HL-60 (cell line): ENCODE measurements at regions not wholly inside any gene's neighbourhood (a gene's known extent, or its start where the extent isn't known, plus 50 kb on each side); places are given as distances from the start of the nearest gene placed in this dataset.
"Not testable (repeated sequence)": the region's sequence is repeated elsewhere in the genome, so short reads cannot be mapped to it uniquely, and the experiment has no call there.

ENCODE experiments used
- DNase-seq, 2 experiments: peaks; one replicate each; pipeline ENCODE4 v3.0.0-alpha.2; 2010 to 2020; ENCODE audit warnings: low read depth in 1 of 2, low spot score in 1 of 2
- H3K27ac ChIP-seq: fragments of 250-450 bp; sonication (Bioruptor Pico); replicated peaks from 2 replicates; pipeline ENCODE4 v1.5.1; 2020; ENCODE audit warnings: mild to moderate bottlenecking, moderate library complexity
- H3K27me3 ChIP-seq: fragments of 250-450 bp; sonication (Bioruptor Pico); 2 replicates; pipeline ENCODE4 v1.5.1; 2021; ENCODE audit warnings: mild to moderate bottlenecking, moderate library complexity; ENCODE audit not compliant: insufficient read depth, poor library complexity, severe bottlenecking
- H3K4me3 ChIP-seq: replicated peaks from 2 replicates; pipeline ENCODE4 v1.5.1; 2011; ENCODE audit warnings: mild to moderate bottlenecking, control low read depth, low read length; ENCODE audit not compliant: insufficient read depth
- GABPA ChIP-seq: IDR thresholded peaks from 2 replicates; pipeline ENCODE4 v1.6.1; 2012; ENCODE audit warnings: low read depth
- POLR2AphosphoS5 ChIP-seq: IDR thresholded peaks from 2 replicates; pipeline ENCODE4 v1.6.1; 2012; ENCODE audit warnings: low read depth
- SPI1 ChIP-seq: IDR thresholded peaks from 2 replicates; pipeline ENCODE4 v1.6.1; 2012; ENCODE audit warnings: low read depth, mild to moderate bottlenecking, borderline replicate concordance
- TF ChIP-seq, protein P1 (sequence below): IDR thresholded peaks from 2 replicates; pipeline ENCODE4 v1.6.1; 2012; ENCODE audit warnings: low read depth; ENCODE audit not compliant: insufficient replicate concordance
- TF ChIP-seq, protein P2 (sequence below): IDR thresholded peaks from one replicate; pipeline ENCODE4 v1.5.1; 2011; ENCODE audit warnings: low read length, control low read depth, inconsistent platforms; ENCODE audit not compliant: insufficient read depth

GRCh38 chr15:59812889-59813288 is 123.8 kb upstream of the BNIP2 start:
- Histone ChIP-seq H3K27ac (no peak overlapping the region), H3K27me3 (no peaks in the 10 kb centered on the region), H3K4me3 (no peak overlapping the region)
- DNase-seq: no peak
- TF ChIP-seq SPI1 (no peak), GABPA (no peak), POLR2AphosphoS5 (no peak)
- TF ChIP-seq, protein P1, sequence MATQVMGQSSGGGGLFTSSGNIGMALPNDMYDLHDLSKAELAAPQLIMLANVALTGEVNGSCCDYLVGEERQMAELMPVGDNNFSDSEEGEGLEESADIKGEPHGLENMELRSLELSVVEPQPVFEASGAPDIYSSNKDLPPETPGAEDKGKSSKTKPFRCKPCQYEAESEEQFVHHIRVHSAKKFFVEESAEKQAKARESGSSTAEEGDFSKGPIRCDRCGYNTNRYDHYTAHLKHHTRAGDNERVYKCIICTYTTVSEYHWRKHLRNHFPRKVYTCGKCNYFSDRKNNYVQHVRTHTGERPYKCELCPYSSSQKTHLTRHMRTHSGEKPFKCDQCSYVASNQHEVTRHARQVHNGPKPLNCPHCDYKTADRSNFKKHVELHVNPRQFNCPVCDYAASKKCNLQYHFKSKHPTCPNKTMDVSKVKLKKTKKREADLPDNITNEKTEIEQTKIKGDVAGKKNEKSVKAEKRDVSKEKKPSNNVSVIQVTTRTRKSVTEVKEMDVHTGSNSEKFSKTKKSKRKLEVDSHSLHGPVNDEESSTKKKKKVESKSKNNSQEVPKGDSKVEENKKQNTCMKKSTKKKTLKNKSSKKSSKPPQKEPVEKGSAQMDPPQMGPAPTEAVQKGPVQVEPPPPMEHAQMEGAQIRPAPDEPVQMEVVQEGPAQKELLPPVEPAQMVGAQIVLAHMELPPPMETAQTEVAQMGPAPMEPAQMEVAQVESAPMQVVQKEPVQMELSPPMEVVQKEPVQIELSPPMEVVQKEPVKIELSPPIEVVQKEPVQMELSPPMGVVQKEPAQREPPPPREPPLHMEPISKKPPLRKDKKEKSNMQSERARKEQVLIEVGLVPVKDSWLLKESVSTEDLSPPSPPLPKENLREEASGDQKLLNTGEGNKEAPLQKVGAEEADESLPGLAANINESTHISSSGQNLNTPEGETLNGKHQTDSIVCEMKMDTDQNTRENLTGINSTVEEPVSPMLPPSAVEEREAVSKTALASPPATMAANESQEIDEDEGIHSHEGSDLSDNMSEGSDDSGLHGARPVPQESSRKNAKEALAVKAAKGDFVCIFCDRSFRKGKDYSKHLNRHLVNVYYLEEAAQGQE: no peak
- TF ChIP-seq, protein P2, sequence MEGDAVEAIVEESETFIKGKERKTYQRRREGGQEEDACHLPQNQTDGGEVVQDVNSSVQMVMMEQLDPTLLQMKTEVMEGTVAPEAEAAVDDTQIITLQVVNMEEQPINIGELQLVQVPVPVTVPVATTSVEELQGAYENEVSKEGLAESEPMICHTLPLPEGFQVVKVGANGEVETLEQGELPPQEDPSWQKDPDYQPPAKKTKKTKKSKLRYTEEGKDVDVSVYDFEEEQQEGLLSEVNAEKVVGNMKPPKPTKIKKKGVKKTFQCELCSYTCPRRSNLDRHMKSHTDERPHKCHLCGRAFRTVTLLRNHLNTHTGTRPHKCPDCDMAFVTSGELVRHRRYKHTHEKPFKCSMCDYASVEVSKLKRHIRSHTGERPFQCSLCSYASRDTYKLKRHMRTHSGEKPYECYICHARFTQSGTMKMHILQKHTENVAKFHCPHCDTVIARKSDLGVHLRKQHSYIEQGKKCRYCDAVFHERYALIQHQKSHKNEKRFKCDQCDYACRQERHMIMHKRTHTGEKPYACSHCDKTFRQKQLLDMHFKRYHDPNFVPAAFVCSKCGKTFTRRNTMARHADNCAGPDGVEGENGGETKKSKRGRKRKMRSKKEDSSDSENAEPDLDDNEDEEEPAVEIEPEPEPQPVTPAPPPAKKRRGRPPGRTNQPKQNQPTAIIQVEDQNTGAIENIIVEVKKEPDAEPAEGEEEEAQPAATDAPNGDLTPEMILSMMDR: no peak

DNA sequence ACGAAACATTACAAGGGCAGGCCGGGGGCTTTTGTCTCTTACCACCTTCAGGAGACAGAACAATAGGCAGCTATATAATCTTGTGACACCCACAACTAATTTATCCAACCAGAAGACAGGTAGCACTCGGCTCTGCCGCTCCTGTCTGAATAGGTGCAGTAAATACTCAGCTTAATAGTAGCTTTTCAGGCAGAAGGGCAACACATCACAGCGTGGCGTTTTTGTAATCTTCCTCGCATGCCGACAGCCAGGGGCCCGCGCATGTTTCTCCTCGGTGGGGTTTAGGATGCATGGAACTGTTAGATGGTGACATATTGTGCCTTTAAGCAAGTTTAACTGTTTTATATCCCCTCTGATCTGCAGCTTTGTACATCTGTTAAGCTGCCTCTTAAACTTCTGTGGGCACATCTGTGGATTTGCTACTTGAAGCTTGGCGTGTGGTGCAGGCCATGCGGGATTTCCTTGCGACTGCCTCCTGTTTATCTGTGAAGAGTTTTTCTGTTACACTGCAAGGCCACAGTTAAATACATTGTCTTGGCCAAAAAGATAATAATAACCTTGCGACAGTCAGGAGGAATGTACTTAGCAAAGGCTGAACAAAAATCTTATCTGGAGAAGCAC is 123.2 kb upstream of the BNIP2 start:
- Histone ChIP-seq H3K4me3 (no peak overlapping the region), H3K27ac (no peak overlapping the region), H3K27me3 (no peaks in the 10 kb centered on the region)
- TF ChIP-seq GABPA (no peak), SPI1 (no peak), POLR2AphosphoS5 (no peak)
- TF ChIP-seq, protein P2: no peak
- TF ChIP-seq, protein P1: no peak
- DNase-seq: no peak

- not testable (repeated sequence) for H3K27me3 ChIP-seq, H3K27ac ChIP-seq, DNase-seq, H3K4me3 ChIP-seq
Observed at GRCh38 chr15:59803293-59803966, 114.3 kb upstream of the BNIP2 start.

GRCh38 chr15:59801649-59802048 is 112.5 kb upstream of the BNIP2 start:
- no peak for TF ChIP-seq POLR2AphosphoS5
- TF ChIP-seq GABPA: no peak
- no peak for TF ChIP-seq SPI1
- TF ChIP-seq, protein P1: no peak
- TF ChIP-seq, protein P2: no peak
- H3K27me3 ChIP-seq: no peaks in the 10 kb centered on the region
- H3K27ac ChIP-seq: no peak overlapping the region
- no peak overlapping the region for H3K4me3 ChIP-seq
- DNase-seq: no peak
